SJSA1 (cell line): ENCODE measurements at regions not wholly inside any gene's neighbourhood (a gene's known extent, or its start where the extent isn't known, plus 50 kb on each side); places are given as distances from the start of the nearest gene placed in this dataset.
"Not testable (repeated sequence)": the region's sequence is repeated elsewhere in the genome, so short reads cannot be mapped to it uniquely, and the experiment has no call there.

ENCODE experiments used
- DNase-seq, 2 experiments: peaks; one replicate each; pipeline ENCODE4 v3.0.0-alpha.2; 2015 to 2020; ENCODE audit warnings: low spot score in 2 of 2, low read depth in 1 of 2
- H3K27ac ChIP-seq: fragments of 250-450 bp; sonication (Bioruptor Pico); 2 replicates; pipeline ENCODE4 v1.5.1; 2020; ENCODE audit warnings: mild to moderate bottlenecking, moderate library complexity
- H3K27me3 ChIP-seq: fragments of 250-450 bp; sonication (Bioruptor Pico); replicated peaks from 2 replicates; pipeline ENCODE4 v1.5.1; 2020; ENCODE audit warnings: mild to moderate bottlenecking, moderate library complexity
- H3K36me3 ChIP-seq: fragments of 250-450 bp; sonication (Bioruptor Pico); 2 replicates; pipeline ENCODE4 v1.5.1; 2020; ENCODE audit warnings: mild to moderate bottlenecking
- H3K4me1 ChIP-seq: fragments of 250-450 bp; sonication (Bioruptor Pico); replicated peaks from 2 replicates; pipeline ENCODE4 v1.6.1; 2021; ENCODE audit warnings: mild to moderate bottlenecking
- H3K4me3 ChIP-seq: fragments of 250-450 bp; sonication (Bioruptor Pico); 2 replicates; pipeline ENCODE4 v1.5.1; 2020; ENCODE audit warnings: mild to moderate bottlenecking
- H3K9me3 ChIP-seq: fragments of 250-450 bp; sonication (Bioruptor Pico); replicated peaks from 2 replicates; pipeline ENCODE4 v1.5.1; 2020; ENCODE audit warnings: mild to moderate bottlenecking

GRCh38 chr13:27353708-27354107, 70.7 kb upstream of the GTF3A start:
- no peaks in the 10 kb centered on the region for H3K27me3 ChIP-seq
- H3K27ac ChIP-seq: peak overlapping the region; percentile 22
- peaks cover 19% of the 10 kb centered on the region for H3K4me1 ChIP-seq
- H3K9me3 ChIP-seq: no peaks in the 10 kb centered on the region
- DNase-seq: no peak
- H3K4me3 ChIP-seq: peak overlapping the region; percentile 9
- no peaks in the 10 kb centered on the region for H3K36me3 ChIP-seq

DNA sequence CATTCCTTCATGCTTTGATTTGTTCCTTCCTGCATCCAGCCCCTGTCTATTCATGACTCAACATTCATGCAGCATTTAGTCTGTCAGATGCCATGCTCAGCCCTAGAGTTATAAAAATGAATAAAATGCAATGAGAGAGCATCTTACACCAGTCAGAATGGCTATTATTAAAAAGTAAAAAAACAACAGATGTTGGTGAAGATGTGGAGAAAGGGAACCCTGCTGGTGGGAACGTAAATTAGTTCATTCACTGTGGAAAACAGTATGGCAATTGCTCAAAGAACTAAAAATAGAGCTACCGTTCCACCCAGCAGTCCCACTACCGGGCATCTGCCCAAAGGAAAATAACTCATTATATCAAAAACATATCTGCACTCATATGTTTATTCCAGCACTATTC, 70.0 kb upstream of the GTF3A start:
- peaks cover 19% of the 10 kb centered on the region for H3K4me1 ChIP-seq
- no peak overlapping the region for H3K4me3 ChIP-seq
- no peaks in the 10 kb centered on the region for H3K27me3 ChIP-seq
- H3K36me3 ChIP-seq: no peaks in the 10 kb centered on the region
- H3K27ac ChIP-seq: no peak overlapping the region
- DNase-seq: no peak
- H3K9me3 ChIP-seq: no peaks in the 10 kb centered on the region

- Histone ChIP-seq H3K4me1 (peaks cover 19% of the 10 kb centered on the region), H3K4me3 (no peak overlapping the region), H3K27me3 (no peaks in the 10 kb centered on the region), H3K27ac (no peak overlapping the region), H3K36me3 (no peaks in the 10 kb centered on the region), H3K9me3 (no peaks in the 10 kb centered on the region)
- no peak for DNase-seq
These were observed 68.5 kb upstream of the GTF3A start for GRCh38 chr13:27355894-27356293.

- no peaks in the 10 kb centered on the region for H3K27me3 ChIP-seq
- H3K27ac ChIP-seq: no peak overlapping the region
- H3K4me3 ChIP-seq: no peak overlapping the region
- H3K36me3 ChIP-seq: no peaks in the 10 kb centered on the region
- peaks cover 13% of the 10 kb centered on the region for H3K4me1 ChIP-seq
- DNase-seq: no peak
- H3K9me3 ChIP-seq: no peaks in the 10 kb centered on the region
These were observed 66.0 kb upstream of the GTF3A start for GRCh38 chr13:27358420-27358819.

DNA sequence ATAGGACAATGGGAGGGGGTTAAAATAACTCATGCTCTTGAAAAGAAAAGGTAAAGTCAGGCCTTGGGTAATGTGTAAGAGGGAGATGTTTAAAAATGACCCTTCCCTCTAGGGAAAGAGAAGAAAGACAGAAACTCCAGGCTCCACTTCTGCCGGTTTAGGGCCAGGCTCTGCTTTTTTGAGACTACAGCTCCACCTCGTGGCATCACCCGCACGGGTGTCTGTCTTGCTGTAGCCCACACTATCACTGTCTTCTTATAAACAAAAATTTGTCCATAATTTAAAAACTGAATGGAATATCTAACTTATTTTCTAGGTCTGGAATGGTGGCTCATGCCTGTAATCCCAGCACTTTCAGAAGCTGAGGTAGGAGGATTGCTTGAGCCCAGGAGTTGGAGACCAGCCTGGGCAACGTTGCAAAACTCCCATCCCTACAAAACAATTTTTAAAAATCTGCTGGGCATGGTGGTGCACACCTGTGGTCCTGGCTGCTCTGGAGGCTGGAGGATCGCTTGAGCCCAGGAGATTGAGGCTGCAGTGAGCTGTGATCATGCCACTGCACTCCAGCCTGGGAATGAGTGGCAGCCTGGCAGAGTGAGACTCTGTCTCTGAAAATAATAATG, 65.1 kb upstream of the GTF3A start:
- no peaks in the 10 kb centered on the region for H3K27me3 ChIP-seq
- no peak overlapping the region for H3K4me3 ChIP-seq
- H3K9me3 ChIP-seq: no peaks in the 10 kb centered on the region
- peaks cover 6% of the 10 kb centered on the region for H3K4me1 ChIP-seq
- no peaks in the 10 kb centered on the region for H3K36me3 ChIP-seq
- H3K27ac ChIP-seq: no peak overlapping the region
- peak; percentile 36 to 53 for DNase-seq

DNA sequence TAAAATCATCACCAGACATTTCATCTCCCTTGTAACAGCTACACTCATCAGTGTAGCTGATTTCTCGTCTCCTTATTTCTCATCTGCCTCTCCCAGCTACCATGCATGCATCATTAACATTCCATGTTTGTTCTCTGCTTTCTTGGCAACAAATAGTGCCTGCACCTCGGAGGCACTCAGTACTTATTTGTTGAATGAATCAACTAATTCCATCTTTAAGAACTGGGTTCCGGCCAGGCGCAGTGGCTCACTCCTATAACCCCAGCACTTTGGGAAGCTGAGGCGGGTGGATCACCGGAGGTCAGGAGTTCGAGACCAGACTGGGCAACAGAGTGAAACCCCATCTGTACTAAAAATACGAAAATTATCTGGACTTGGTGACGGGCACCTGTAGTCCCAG, 63.9 kb upstream of the GTF3A start:
- no peaks in the 10 kb centered on the region for H3K27me3 ChIP-seq
- no peaks in the 10 kb centered on the region for H3K9me3 ChIP-seq
- no peaks in the 10 kb centered on the region for H3K36me3 ChIP-seq
- no peak overlapping the region for H3K4me3 ChIP-seq
- DNase-seq: no peak
- no peak overlapping the region for H3K27ac ChIP-seq
- peaks cover 6% of the 10 kb centered on the region for H3K4me1 ChIP-seq

DNA sequence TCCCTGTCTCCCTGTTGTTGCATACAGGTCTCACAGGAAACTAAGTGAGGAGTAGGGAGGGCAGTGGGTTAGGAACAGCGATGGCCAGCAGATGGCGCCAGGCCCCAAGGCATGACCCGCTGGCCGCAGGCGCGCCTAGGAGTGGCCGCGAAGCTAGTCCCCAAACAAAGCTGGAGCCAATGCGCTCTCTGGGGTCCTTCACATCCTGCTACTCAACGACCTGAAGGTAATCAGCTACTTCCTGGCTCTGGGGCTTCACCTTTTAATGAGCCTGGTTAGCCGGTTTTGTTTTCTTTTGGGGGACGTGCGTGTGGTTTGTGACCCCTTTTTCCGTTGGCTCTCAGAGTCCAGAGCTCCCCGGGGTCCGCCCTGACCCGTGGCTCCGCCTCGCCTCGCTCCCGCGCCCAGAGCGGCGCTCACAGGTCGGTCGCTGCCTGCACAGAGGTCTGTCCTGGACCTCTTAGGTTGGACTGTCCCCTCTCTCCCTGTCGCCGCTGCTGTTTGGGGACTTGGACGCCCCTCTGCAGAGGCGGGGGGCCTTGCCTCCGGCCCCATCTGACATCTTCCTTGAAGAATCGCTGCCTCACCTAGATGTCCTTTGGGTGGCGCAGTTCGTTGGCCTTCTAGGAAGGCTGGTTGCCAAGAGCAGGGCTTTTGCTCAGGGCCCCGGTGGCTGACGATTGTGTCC, 62.2 kb upstream of the GTF3A start:
- H3K4me3 ChIP-seq: peak overlapping the region; percentile 35
- no peaks in the 10 kb centered on the region for H3K9me3 ChIP-seq
- H3K4me1 ChIP-seq: peaks cover 6% of the 10 kb centered on the region
- H3K36me3 ChIP-seq: no peaks in the 10 kb centered on the region
- H3K27ac ChIP-seq: no peak overlapping the region
- DNase-seq: peak; percentile 65 to 66
- H3K27me3 ChIP-seq: no peaks in the 10 kb centered on the region; the same call in 1 of the 2 replicates

DNA sequence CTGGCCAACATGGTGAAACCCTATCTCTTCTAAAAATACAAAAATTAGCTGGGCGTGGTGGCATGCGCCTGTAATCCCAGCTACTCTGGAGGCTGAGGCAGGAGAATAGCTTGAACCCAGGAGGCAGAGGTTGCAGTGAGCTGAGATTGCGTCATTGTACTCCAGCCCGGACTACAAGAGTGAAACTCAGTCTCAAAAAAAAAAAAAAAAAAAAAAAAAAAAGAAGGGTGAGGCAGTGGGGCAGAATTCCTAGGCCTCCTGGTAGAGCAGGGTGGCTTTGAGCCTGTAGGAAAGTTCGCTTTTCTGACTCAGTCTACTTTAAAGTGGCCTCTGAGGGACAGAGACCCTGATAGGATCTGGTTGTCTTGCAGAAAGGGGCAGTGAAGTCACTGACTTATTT, 60.8 kb upstream of the GTF3A start:
- H3K9me3 ChIP-seq, H3K27ac ChIP-seq, DNase-seq, H3K27me3 ChIP-seq, H3K36me3 ChIP-seq, H3K4me1 ChIP-seq, H3K4me3 ChIP-seq: not testable (repeated sequence)

- no peaks in the 10 kb centered on the region; the same call in 1 of the 2 replicates for H3K27me3 ChIP-seq
- H3K27ac ChIP-seq: no peak overlapping the region
- no peaks in the 10 kb centered on the region for H3K9me3 ChIP-seq
- no peak for DNase-seq
- H3K36me3 ChIP-seq: no peaks in the 10 kb centered on the region
- no peaks in the 10 kb centered on the region; the same call in 1 of the 2 replicates for H3K4me1 ChIP-seq
- H3K4me3 ChIP-seq: no peak overlapping the region
These were observed 56.8 kb upstream of the GTF3A start for GRCh38 chr13:27367570-27367969.

- H3K27me3 ChIP-seq: no peaks in the 10 kb centered on the region; the same call in 1 of the 2 replicates
- no peaks in the 10 kb centered on the region for H3K36me3 ChIP-seq
- no peak overlapping the region for H3K4me3 ChIP-seq
- no peaks in the 10 kb centered on the region; the same call in 1 of the 2 replicates for H3K4me1 ChIP-seq
- no peak for DNase-seq
- no peak overlapping the region for H3K27ac ChIP-seq
- no peaks in the 10 kb centered on the region for H3K9me3 ChIP-seq
These were observed 54.0 kb upstream of the GTF3A start for GRCh38 chr13:27370305-27370872.

GRCh38 chr13:27371932-27372331, 52.5 kb upstream of the GTF3A start:
- Histone ChIP-seq H3K36me3 (no peaks in the 10 kb centered on the region), H3K9me3 (no peaks in the 10 kb centered on the region), H3K27me3 (no peaks in the 10 kb centered on the region; the same call in 1 of the 2 replicates), H3K4me3 (no peak overlapping the region), H3K27ac (no peak overlapping the region), H3K4me1 (no peaks in the 10 kb centered on the region; the same call in 1 of the 2 replicates)
- DNase-seq: no peak

GRCh38 chr13:27372896-27373295, 51.5 kb upstream of the GTF3A start:
- H3K27me3 ChIP-seq: no peaks in the 10 kb centered on the region; the same call in 1 of the 2 replicates
- no peaks in the 10 kb centered on the region for H3K36me3 ChIP-seq
- H3K9me3 ChIP-seq: no peaks in the 10 kb centered on the region
- DNase-seq: no peak
- no peak overlapping the region for H3K27ac ChIP-seq
- no peak overlapping the region for H3K4me3 ChIP-seq
- H3K4me1 ChIP-seq: no peaks in the 10 kb centered on the region; the same call in 1 of the 2 replicates

DNA sequence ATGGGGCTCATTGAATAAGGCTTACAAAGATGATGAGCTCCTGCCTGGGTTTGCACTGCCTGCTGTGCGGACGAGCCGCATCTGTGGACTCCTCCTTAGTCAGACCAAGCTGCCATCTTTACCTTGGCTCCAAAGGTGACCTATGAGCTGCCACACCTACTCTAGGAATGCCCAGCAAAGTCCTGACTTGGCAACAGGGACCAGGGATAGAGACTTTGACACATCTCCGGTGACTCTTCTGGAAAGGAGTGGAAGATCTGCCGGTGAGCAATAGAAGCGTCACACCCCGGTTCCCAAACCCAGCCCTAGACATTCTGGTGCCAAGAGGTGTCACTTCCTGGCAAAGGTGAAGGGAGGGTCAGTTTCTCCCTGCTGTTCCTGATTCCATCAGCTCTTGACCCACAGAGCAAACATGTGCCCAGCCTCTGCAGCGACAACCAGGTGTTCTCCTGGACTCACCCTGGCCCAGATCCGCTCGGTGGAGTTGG, 50.2 kb upstream of the GTF3A start:
- DNase-seq: no peak
- H3K4me1 ChIP-seq: no peaks in the 10 kb centered on the region; the same call in 1 of the 2 replicates
- H3K9me3 ChIP-seq: no peaks in the 10 kb centered on the region
- no peak overlapping the region for H3K4me3 ChIP-seq
- H3K27me3 ChIP-seq: no peaks in the 10 kb centered on the region; the same call in 1 of the 2 replicates
- H3K36me3 ChIP-seq: no peaks in the 10 kb centered on the region
- no peak overlapping the region for H3K27ac ChIP-seq
